K562 (cell line): ENCODE measurements at regions not wholly inside any gene's neighbourhood (a gene's known extent, or its start where the extent isn't known, plus 50 kb on each side); places are given as distances from the start of the nearest gene placed in this dataset.

Experiments
- ATAC-seq: fragments of 200-7000 bp; cut with Tn5 transposase; 3 replicates; pipeline ENCODE4 v1.9.1; 2020; ENCODE audit warnings: moderate library complexity
- BruUV-seq: library from RNA; stranded (reverse); fragments of 400-500 nt; replicated peaks from 2 replicates; lab custom pipeline; 2021; lab: Mats Ljungman, UMichigan
- CTCF ChIA-PET: fragments of 300-600 bp; formaldehyde crosslinking; extraction: SDS; loops from one replicate; lab custom pipeline; 2021; ENCODE audit warnings: low intra/inter-chr PET ratio; lab: Yijun Ruan, JAX
- POLR2A ChIA-PET: fragments of 300-600, 350-650 bp; sonication (Branson Sonifier 250); formaldehyde crosslinking; extraction: SDS; loops from one replicate; lab custom pipeline; 2021; ENCODE audit warnings: antibody characterized with exemption, inconsistent platforms; lab: Yijun Ruan, JAX
- DNase-seq, 4 experiments: peaks; one replicate each; pipeline versions ENCODE4 v3.0.0 to v3.0.0-alpha.2; 2011 to 2018; ENCODE audit warnings: low spot score in 3 of 4, mixed read lengths in 3 of 4; ENCODE audit errors: extremely low read depth in 1 of 4
- FAIRE-seq: peaks from 2 replicates; lab custom pipeline; 2011; peaks lifted over from hg19 to GRCh38; lab: Jason Lieb, UNC
- H2AFZ ChIP-seq: 2 replicates; pipeline ENCODE4 v1.6.0; 2011; ENCODE audit warnings: low read depth, low read length, control low read depth, inconsistent platforms
- H3K27ac ChIP-seq: fragments of 200-600 bp; 3 replicates; pipeline ENCODE4 v1.8.0; 2011; ENCODE audit warnings: low read depth, mild to moderate bottlenecking, control low read depth, inconsistent platforms, low read length, moderate library complexity, mixed read lengths; ENCODE audit errors: extremely low read depth
- H3K27me3 ChIP-seq, 2 experiments: fragments of 300-600 bp in 1 of 2; 2 replicates in 1 of 2; 3 replicates in 1 of 2; pipeline versions ENCODE4 v1.6.0 to v1.8.0; 2011; ENCODE audit warnings: inconsistent platforms in 2 of 2, low read length in 2 of 2, mild to moderate bottlenecking in 1 of 2, mixed read lengths in 1 of 2, moderate library complexity in 1 of 2; ENCODE audit not compliant: control insufficient read depth in 2 of 2, insufficient read depth in 2 of 2
- H3K36me3 ChIP-seq: fragments of 300-600 bp; 3 replicates; pipeline ENCODE4 v1.8.0; 2011; ENCODE audit warnings: mild to moderate bottlenecking, low read length, inconsistent platforms; ENCODE audit not compliant: control insufficient read depth, insufficient read depth
- H3K4me1 ChIP-seq, 2 experiments: fragments of 200-600 bp in 1 of 2; replicated peaks in 1 of 2; 2 replicates in 1 of 2; 3 replicates in 1 of 2; pipeline versions ENCODE4 v1.5.1 to v1.8.0; 2011; ENCODE audit warnings: inconsistent platforms in 2 of 2, low read length in 2 of 2, mild to moderate bottlenecking in 1 of 2, mixed read lengths in 1 of 2, moderate library complexity in 1 of 2; ENCODE audit not compliant: control insufficient read depth in 2 of 2, insufficient read depth in 2 of 2
- H3K4me2 ChIP-seq: 2 replicates; pipeline ENCODE4 v1.6.1; 2011; ENCODE audit warnings: low read length, control low read depth, inconsistent platforms, mixed read lengths; ENCODE audit not compliant: insufficient read depth
- H3K4me3 ChIP-seq: fragments of 200-600 bp; sonication (generic), shearing (Covaris generic); 2 replicates; pipeline ENCODE4 v1.5.1; 2016; ENCODE audit warnings: control low read depth, inconsistent platforms
- H3K79me2 ChIP-seq: fragments of 200-600 bp; 3 replicates; pipeline ENCODE4 v1.8.0; 2011; ENCODE audit warnings: low read length, inconsistent platforms; ENCODE audit not compliant: control insufficient read depth, insufficient read depth
- H3K9ac ChIP-seq, 2 experiments: 2 replicates each; pipeline versions ENCODE4 v1.6.0 to v1.6.1; 2011; ENCODE audit warnings: low read depth in 2 of 2, low read length in 2 of 2, control low read depth in 1 of 2, inconsistent platforms in 1 of 2, mild to moderate bottlenecking in 1 of 2, mixed read lengths in 1 of 2; ENCODE audit not compliant: insufficient read depth in 1 of 2
- H3K9me1 ChIP-seq: one replicate; pipeline ENCODE4 v1.6.0; 2011; ENCODE audit warnings: inconsistent platforms, mild to moderate bottlenecking, low read length, moderate library complexity; ENCODE audit not compliant: control insufficient read depth, insufficient read depth
- H3K9me3 ChIP-seq: replicated peaks from 2 replicates; pipeline ENCODE4 v1.5.1; 2011; ENCODE audit warnings: low read depth, low read length, inconsistent platforms; ENCODE audit not compliant: control insufficient read depth, insufficient read depth
- H4K20me1 ChIP-seq: replicated peaks from 2 replicates; pipeline ENCODE4 v1.6.1; 2011; ENCODE audit warnings: low read length, inconsistent platforms, mixed read lengths; ENCODE audit not compliant: control insufficient read depth, insufficient read depth
- ARNT ChIP-seq, 2 experiments: fragments of 450-650 bp; IDR thresholded peaks; 2 replicates each; pipeline ENCODE4 v1.6.1; 2016; ENCODE audit warnings: mild to moderate bottlenecking in 1 of 2
- BACH1 ChIP-seq: fragments of 200-800 bp; sonication (Bioruptor generic); IDR thresholded peaks from 2 replicates; pipeline ENCODE4 v1.6.1; 2016; ENCODE audit warnings: missing genetic modification characterization, missing compliant biosample characterization
- BMI1 ChIP-seq: fragments of 150-350 bp; IDR thresholded peaks from 2 replicates; pipeline ENCODE4 v1.6.1; 2014; ENCODE audit warnings: low read length
- CHD2 ChIP-seq: IDR thresholded peaks from 2 replicates; pipeline ENCODE4 v1.6.1; 2011; ENCODE audit warnings: low read depth, low read length
- HNRNPLL ChIP-seq: fragments of 200-400 bp; formaldehyde crosslinking; IDR thresholded peaks from 2 replicates; pipeline ENCODE4 v1.6.1; 2017; ENCODE audit warnings: low read length, low read depth, mild to moderate bottlenecking; ENCODE audit not compliant: poor library complexity, severe bottlenecking
- LARP7 ChIP-seq: fragments of 450-650 bp; IDR thresholded peaks from 2 replicates; pipeline ENCODE4 v1.6.1; 2016
- RNF219 ChIP-seq: fragments of 250-450 bp; sonication (Bioruptor Pico); IDR thresholded peaks from 2 replicates; pipeline ENCODE4 v1.5.0; 2022; ENCODE audit warnings: mild to moderate bottlenecking
- SMARCA5 ChIP-seq: fragments of 450-650 bp; IDR thresholded peaks from 2 replicates; pipeline ENCODE4 v1.6.1; 2016
- SRSF3 ChIP-seq: fragments of 200-400 bp; formaldehyde crosslinking; IDR thresholded peaks from 2 replicates; pipeline ENCODE4 v1.6.1; 2016; ENCODE audit warnings: mild to moderate bottlenecking, low read length, moderate library complexity; ENCODE audit not compliant: insufficient read depth
- STAT5A ChIP-seq: IDR thresholded peaks from 2 replicates; pipeline ENCODE4 v1.6.1; 2012; ENCODE audit warnings: low read length, inconsistent platforms, borderline replicate concordance
- TCF7L2 ChIP-seq: fragments of 150-350 bp; IDR thresholded peaks from 2 replicates; pipeline ENCODE4 v1.6.1; 2016; ENCODE audit warnings: low read depth, mild to moderate bottlenecking, low read length, moderate library complexity
- TFE3 ChIP-seq: fragments of 450-650 bp; formaldehyde crosslinking; IDR thresholded peaks from 2 replicates; pipeline ENCODE4 v1.4.0; 2020; ENCODE audit warnings: mild to moderate bottlenecking, mixed read lengths
- ZNF589 ChIP-seq: fragments of 200-800 bp; sonication (Bioruptor generic); IDR thresholded peaks from 2 replicates; pipeline ENCODE4 v1.6.1; 2016; ENCODE audit warnings: low read depth, missing genetic modification characterization, missing compliant biosample characterization
- ZNF639 ChIP-seq, 2 experiments: fragments of 200-800 bp in 1 of 2; sonication (Bioruptor generic) in 1 of 2; sonication (generic) in 1 of 2; formaldehyde crosslinking in 1 of 2; IDR thresholded peaks in 1 of 2; conservative IDR thresholded peaks in 1 of 2; 2 replicates each; pipeline versions ENCODE4 v1.5.0 to v1.6.1; 2016 to 2020; ENCODE audit warnings: missing compliant biosample characterization in 1 of 2, missing genetic modification characterization in 1 of 2, missing genetic modification reagents in 1 of 2
- WGBS: fragments of 100-300 bp; shearing (Covaris generic); methylation state at CpG from one replicate; pipeline ENCODE4 v1.1.6; 2016; ENCODE audit warnings: low coverage, mixed read lengths; ENCODE audit not compliant: insufficient coverage; ENCODE audit errors: missing lambda C conversion rate; 5-methylcytosine and 5-hydroxymethylcytosine counted together
- in situ Hi-C: fragments of 300-500 bp; cut with MboI; formaldehyde crosslinking; loops from 4 replicates; pipeline ENCODE4 v1.15.0; 2018; ENCODE audit warnings: inconsistent platforms, mixed read lengths
- intact Hi-C: fragments of 100-400 bp; cut with micrococcal nuclease; formaldehyde crosslinking; loops from 2 replicates; pipeline ENCODE4 v1.14.2; 2022
- TF ChIP-seq, protein P1 (sequence below): fragments of 250-450 bp; sonication (Bioruptor Pico); IDR thresholded peaks from 2 replicates; pipeline ENCODE4 v1.4.0; 2020; ENCODE audit warnings: mild to moderate bottlenecking, moderate library complexity

DNA sequence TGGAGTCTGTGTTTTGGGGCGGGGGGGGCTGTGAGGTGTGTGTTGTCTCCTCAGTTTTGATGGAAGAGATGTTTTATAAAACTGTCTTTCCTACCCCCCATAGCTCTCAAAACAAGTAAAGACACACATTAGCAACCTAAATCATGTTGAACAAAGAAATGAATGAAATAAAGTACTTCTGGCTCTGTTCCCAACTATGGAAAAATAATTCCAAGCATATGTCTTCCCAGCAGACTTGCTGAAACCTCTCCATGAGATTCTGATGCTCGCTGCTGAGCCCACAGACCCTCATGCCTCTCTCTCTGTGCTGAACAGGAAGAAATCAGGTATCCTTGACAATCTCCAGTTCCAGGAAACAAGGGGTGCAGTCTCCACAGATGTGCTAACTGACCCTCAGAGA, 226.7 kb upstream of the KLHL29 start (continued):
- TF ChIP-seq STAT5A = no peak

- no peak overlapping the region for H3K4me2 ChIP-seq
- no peaks in the 10 kb centered on the region for H4K20me1 ChIP-seq
- 0% methylated on average over 5 of the region's 5 CpGs for WGBS
- no peak for FAIRE-seq
- DNase-seq = no peak
- ChIA-PET CTCF (no interaction called here), POLR2A (interaction anchor here (1.1 kb wide), 1 partner anchor 8 kb away, joined by 3 read pairs; no protein-coding TSS in a partner anchor)
- H2AFZ ChIP-seq = no peak overlapping the region
- no peaks in the 10 kb centered on the region for H3K36me3 ChIP-seq
- no peaks in the 10 kb centered on the region for H3K9me3 ChIP-seq
- H3K4me3 ChIP-seq = no peak overlapping the region
- H3K27ac ChIP-seq = no peak overlapping the region
- H3K9me1 ChIP-seq = no peaks in the 10 kb centered on the region
- H3K27me3 ChIP-seq = no peaks in the 10 kb centered on the region
- intact Hi-C loops (no loop called here), in situ Hi-C loops (no loop called here)
- no TSS peak for BruUV-seq
- no peaks in the 10 kb centered on the region for H3K79me2 ChIP-seq
- TF ChIP-seq TCF7L2 (no peak), LARP7 (no peak), BMI1 (no peak), SRSF3 (no peak), RNF219 (CRISPR knock-in tag) (no peak), ARNT (IDR thresholded peaks at IDR 0.05) (no peak), HNRNPLL (no peak), BACH1 (tag) (no peak), ZNF639 (CRISPR knock-in tag; conservative IDR thresholded peaks at IDR 0.05 in 1 of 2, IDR thresholded peaks at IDR 0.05 in 1 of 2) (no peak), ZNF589 (CRISPR knock-in tag) (no peak), CHD2 (no peak), TFE3 (CRISPR knock-in tag) (no peak), SMARCA5 (no peak)
- TF ChIP-seq, protein P1, sequence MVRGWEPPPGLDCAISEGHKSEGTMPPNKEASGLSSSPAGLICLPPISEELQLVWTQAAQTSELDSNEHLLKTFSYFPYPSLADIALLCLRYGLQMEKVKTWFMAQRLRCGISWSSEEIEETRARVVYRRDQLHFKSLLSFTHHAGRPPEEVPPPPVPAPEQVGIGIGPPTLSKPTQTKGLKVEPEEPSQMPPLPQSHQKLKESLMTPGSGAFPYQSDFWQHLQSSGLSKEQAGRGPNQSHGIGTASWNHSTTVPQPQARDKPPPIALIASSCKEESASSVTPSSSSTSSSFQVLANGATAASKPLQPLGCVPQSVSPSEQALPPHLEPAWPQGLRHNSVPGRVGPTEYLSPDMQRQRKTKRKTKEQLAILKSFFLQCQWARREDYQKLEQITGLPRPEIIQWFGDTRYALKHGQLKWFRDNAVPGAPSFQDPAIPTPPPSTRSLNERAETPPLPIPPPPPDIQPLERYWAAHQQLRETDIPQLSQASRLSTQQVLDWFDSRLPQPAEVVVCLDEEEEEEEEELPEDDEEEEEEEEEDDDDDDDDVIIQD = no peak
- H3K4me1 ChIP-seq = no peaks in the 10 kb centered on the region
- H3K9ac ChIP-seq = no peak overlapping the region
- no peak for ATAC-seq
Observed at GRCh38 chr2:23159746-23160405, 225.1 kb upstream of the KLHL29 start.
